MM.1S (cell line): ENCODE measurements at regions not wholly inside any gene's neighbourhood (a gene's known extent, or its start where the extent isn't known, plus 50 kb on each side); places are given as distances from the start of the nearest gene placed in this dataset.

Experiments used
- DNase-seq: peaks from one replicate; pipeline ENCODE4 v3.0.0-alpha.2; 2015
- H2AFZ ChIP-seq: fragments of 300-600 bp; sonication (generic); 2 replicates; pipeline ENCODE4 v1.6.0; 2016; ENCODE audit warnings: antibody characterized with exemption, low read length
- H3F3A ChIP-seq: fragments of 300-600 bp; sonication (generic); 2 replicates; pipeline ENCODE4 v1.6.1; 2016; ENCODE audit warnings: mild to moderate bottlenecking, antibody characterized with exemption, low read length, moderate library complexity, mixed read lengths; ENCODE audit not compliant: insufficient read depth
- H3K27ac ChIP-seq: fragments of 300-600 bp; sonication (generic); 2 replicates; pipeline ENCODE4 v1.5.1; 2016; ENCODE audit warnings: mild to moderate bottlenecking, low read length
- H3K27me3 ChIP-seq: fragments of 300-600 bp; sonication (generic); replicated peaks from 2 replicates; pipeline ENCODE4 v1.6.0; 2016; ENCODE audit warnings: low read length; ENCODE audit not compliant: insufficient read depth
- H3K36me3 ChIP-seq: fragments of 300-600 bp; sonication (generic); replicated peaks from 2 replicates; pipeline ENCODE4 v1.6.1; 2016; ENCODE audit warnings: mild to moderate bottlenecking, low read length, mixed read lengths; ENCODE audit not compliant: insufficient read depth
- H3K4me1 ChIP-seq: fragments of 300-600 bp; sonication (generic); 2 replicates; pipeline ENCODE4 v1.6.1; 2016; ENCODE audit warnings: low read length, mixed read lengths
- H3K4me2 ChIP-seq: fragments of 300-600 bp; sonication (generic); 2 replicates; pipeline ENCODE4 v1.6.0; 2016; ENCODE audit warnings: low read depth, low read length
- H3K4me3 ChIP-seq: fragments of 300-600 bp; sonication (generic); 2 replicates; pipeline ENCODE4 v1.5.1; 2016; ENCODE audit warnings: low read length, mixed read lengths
- H3K79me2 ChIP-seq: fragments of 300-600 bp; sonication (generic); 2 replicates; pipeline ENCODE4 v1.6.1; 2016; ENCODE audit warnings: mixed run types, low read length, mixed read lengths
- H3K9ac ChIP-seq: fragments of 300-600 bp; sonication (generic); 2 replicates; pipeline ENCODE4 v1.6.1; 2016; ENCODE audit warnings: low read length, mixed read lengths
- H3K9me2 ChIP-seq: fragments of 300-600 bp; sonication (generic); replicated peaks from 2 replicates; pipeline ENCODE4 v1.6.1; 2016; ENCODE audit warnings: mild to moderate bottlenecking, low read length, mixed read lengths; ENCODE audit not compliant: insufficient read depth
- H3K9me3 ChIP-seq: fragments of 300-600 bp; sonication (generic); replicated peaks from 2 replicates; pipeline ENCODE4 v1.6.1; 2016; ENCODE audit warnings: mild to moderate bottlenecking, low read length, mixed read lengths; ENCODE audit not compliant: insufficient read depth
- H4K20me1 ChIP-seq: fragments of 300-600 bp; sonication (generic); 2 replicates; pipeline ENCODE4 v1.6.1; 2016; ENCODE audit warnings: mild to moderate bottlenecking, low read length, moderate library complexity, mixed read lengths; ENCODE audit not compliant: insufficient read depth
- CTCF ChIP-seq: fragments of 300-600 bp; sonication (generic); IDR thresholded peaks from 2 replicates; pipeline ENCODE4 v1.5.1; 2016; ENCODE audit warnings: antibody characterized with exemption, low read length, mixed read lengths
- EZH2 ChIP-seq: fragments of 300-600 bp; sonication (generic); optimal IDR thresholded peaks from 2 replicates; pipeline ENCODE3; 2017; ENCODE audit warnings: low read depth, mild to moderate bottlenecking, antibody characterized with exemption, low read length, mixed read lengths
- EZH2phosphoT487 ChIP-seq: fragments of 300-600 bp; sonication (generic); IDR thresholded peaks from 2 replicates; pipeline ENCODE4 v1.6.1; 2018; ENCODE audit warnings: antibody characterized with exemption, low read length

GRCh38 chr10:58016614-58017013 lies 251.1 kb downstream of the IPMK start:
- no peaks in the 10 kb centered on the region for H3K27me3 ChIP-seq
- H3K27ac ChIP-seq, result no peak overlapping the region
- H3F3A ChIP-seq, result no peaks in the 10 kb centered on the region
- no peak for TF ChIP-seq EZH2phosphoT487
- no peak for TF ChIP-seq EZH2
- no peak for TF ChIP-seq CTCF
- no peaks in the 10 kb centered on the region for H3K9me3 ChIP-seq
- H3K79me2 ChIP-seq, result no peaks in the 10 kb centered on the region
- H3K9ac ChIP-seq, result no peak overlapping the region
- no peaks in the 10 kb centered on the region for H3K4me1 ChIP-seq
- H3K4me3 ChIP-seq, result no peak overlapping the region
- no peak overlapping the region for H2AFZ ChIP-seq
- H3K4me2 ChIP-seq, result no peak overlapping the region
- DNase-seq, result no peak
- no peaks in the 10 kb centered on the region for H3K9me2 ChIP-seq
- H3K36me3 ChIP-seq, result no peaks in the 10 kb centered on the region
- H4K20me1 ChIP-seq, result no peaks in the 10 kb centered on the region

GRCh38 chr10:58014436-58014835 lies 253.3 kb downstream of the IPMK start:
- no peaks in the 10 kb centered on the region for H3K36me3 ChIP-seq
- no peaks in the 10 kb centered on the region for H3K9me2 ChIP-seq
- no peaks in the 10 kb centered on the region for H3K4me1 ChIP-seq
- no peak for TF ChIP-seq EZH2
- no peak for TF ChIP-seq EZH2phosphoT487
- TF ChIP-seq CTCF, result no peak
- H3K9ac ChIP-seq, result no peak overlapping the region
- H2AFZ ChIP-seq, result no peak overlapping the region
- no peak overlapping the region for H3K4me3 ChIP-seq
- H3F3A ChIP-seq, result no peaks in the 10 kb centered on the region
- H3K9me3 ChIP-seq, result no peaks in the 10 kb centered on the region
- H3K79me2 ChIP-seq, result no peaks in the 10 kb centered on the region
- no peak overlapping the region for H3K27ac ChIP-seq
- DNase-seq, result no peak
- no peaks in the 10 kb centered on the region for H4K20me1 ChIP-seq
- no peak overlapping the region for H3K4me2 ChIP-seq
- no peaks in the 10 kb centered on the region for H3K27me3 ChIP-seq

- Histone ChIP-seq H4K20me1 (no peaks in the 10 kb centered on the region), H2AFZ (no peak overlapping the region), H3K9me3 (no peaks in the 10 kb centered on the region), H3K79me2 (no peaks in the 10 kb centered on the region), H3K4me2 (no peak overlapping the region), H3K4me1 (no peaks in the 10 kb centered on the region), H3K27me3 (no peaks in the 10 kb centered on the region), H3K4me3 (no peak overlapping the region), H3K27ac (no peak overlapping the region), H3K9ac (no peak overlapping the region), H3K36me3 (no peaks in the 10 kb centered on the region), H3K9me2 (no peaks in the 10 kb centered on the region), H3F3A (no peaks in the 10 kb centered on the region)
- DNase-seq, result no peak
- TF ChIP-seq EZH2 (no peak), EZH2phosphoT487 (no peak), CTCF (no peak)
Measured at GRCh38 chr10:58013406-58013805, 254.3 kb downstream of the IPMK start.
